Testis (tissue), 2 donors: ENCODE measurements at regions not wholly inside any gene's neighbourhood (a gene's known extent, or its start where the extent isn't known, plus 50 kb on each side); places are given as distances from the start of the nearest gene placed in this dataset.

ENCODE experiments used
- CTCF ChIP-seq, 3 experiments: fragments of 450-650 bp in 2 of 3; fragments of 200-600 bp in 1 of 3; sonication (generic) in 1 of 3; IDR thresholded peaks; one replicate each; pipeline ENCODE4 v1.5.1; 2016 to 2019; ENCODE audit warnings: antibody characterized with exemption in 3 of 3, mild to moderate bottlenecking in 2 of 3, moderate library complexity in 1 of 3
- POLR2A ChIP-seq: fragments of 450-650 bp; IDR thresholded peaks from one replicate; pipeline ENCODE4 v1.6.1; 2017; ENCODE audit warnings: antibody characterized with exemption, mild to moderate bottlenecking, moderate library complexity

- no peak for TF ChIP-seq CTCF (IDR thresholded peaks at IDR 0.05)
- no peak for TF ChIP-seq POLR2A
Observed at GRCh38 chr1:67627906-67628305, 57.1 kb upstream of the GADD45A start.
